DOHH2 (cell line): ENCODE measurements at regions not wholly inside any gene's neighbourhood (a gene's known extent, or its start where the extent isn't known, plus 50 kb on each side); places are given as distances from the start of the nearest gene placed in this dataset.

ENCODE experiments used
- EZH2phosphoT487 ChIP-seq: fragments of 200-600 bp; sonication (generic); IDR thresholded peaks from 2 replicates; pipeline ENCODE4 v1.6.1; 2017; ENCODE audit warnings: borderline replicate concordance, mild to moderate bottlenecking, antibody characterized with exemption, low read length, moderate library complexity, mixed read lengths
- TF ChIP-seq, protein P1 (sequence below): fragments of 200-600 bp; sonication (generic); IDR thresholded peaks from one replicate; pipeline ENCODE4 v1.5.1; 2014; ENCODE audit warnings: antibody characterized with exemption, mild to moderate bottlenecking, low read depth, low read length; ENCODE audit not compliant: poor library complexity, severe bottlenecking

DNA sequence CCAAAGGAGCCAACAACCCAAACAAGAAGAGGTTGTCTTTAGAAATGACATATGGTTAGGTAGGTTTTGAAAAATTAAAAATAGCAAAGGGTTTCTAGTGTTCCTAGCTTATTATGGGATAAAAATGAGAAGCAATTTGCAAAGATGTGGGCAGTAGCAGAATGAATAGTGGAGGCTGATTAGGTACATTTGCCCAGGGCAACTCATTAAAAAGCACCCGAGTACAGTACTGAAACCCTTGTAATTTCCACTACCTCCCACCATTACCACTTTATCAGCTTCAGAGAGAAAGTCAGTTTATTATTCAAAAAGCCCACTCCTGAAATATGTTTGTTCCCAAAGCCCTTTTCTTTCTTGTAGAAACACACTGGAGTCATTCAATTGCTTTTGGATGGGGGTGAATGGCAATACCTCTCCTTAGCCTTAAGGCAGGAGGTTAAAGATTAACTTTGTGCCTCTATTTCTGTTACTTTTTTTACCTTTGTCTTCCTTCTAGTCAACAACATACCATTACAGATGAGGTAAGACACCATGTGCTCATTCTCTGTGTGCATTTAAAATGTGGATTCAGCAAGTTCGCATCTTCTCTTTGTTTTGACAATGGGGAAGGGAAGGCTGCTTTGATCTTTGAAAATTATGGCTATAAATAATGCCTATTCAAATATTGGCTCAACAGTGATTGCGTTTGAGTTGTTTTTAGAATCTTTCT is 353.8 kb upstream of the CASK start:
- TF ChIP-seq, protein P1, sequence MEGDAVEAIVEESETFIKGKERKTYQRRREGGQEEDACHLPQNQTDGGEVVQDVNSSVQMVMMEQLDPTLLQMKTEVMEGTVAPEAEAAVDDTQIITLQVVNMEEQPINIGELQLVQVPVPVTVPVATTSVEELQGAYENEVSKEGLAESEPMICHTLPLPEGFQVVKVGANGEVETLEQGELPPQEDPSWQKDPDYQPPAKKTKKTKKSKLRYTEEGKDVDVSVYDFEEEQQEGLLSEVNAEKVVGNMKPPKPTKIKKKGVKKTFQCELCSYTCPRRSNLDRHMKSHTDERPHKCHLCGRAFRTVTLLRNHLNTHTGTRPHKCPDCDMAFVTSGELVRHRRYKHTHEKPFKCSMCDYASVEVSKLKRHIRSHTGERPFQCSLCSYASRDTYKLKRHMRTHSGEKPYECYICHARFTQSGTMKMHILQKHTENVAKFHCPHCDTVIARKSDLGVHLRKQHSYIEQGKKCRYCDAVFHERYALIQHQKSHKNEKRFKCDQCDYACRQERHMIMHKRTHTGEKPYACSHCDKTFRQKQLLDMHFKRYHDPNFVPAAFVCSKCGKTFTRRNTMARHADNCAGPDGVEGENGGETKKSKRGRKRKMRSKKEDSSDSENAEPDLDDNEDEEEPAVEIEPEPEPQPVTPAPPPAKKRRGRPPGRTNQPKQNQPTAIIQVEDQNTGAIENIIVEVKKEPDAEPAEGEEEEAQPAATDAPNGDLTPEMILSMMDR: no peak
- no peak for TF ChIP-seq EZH2phosphoT487
